IMR-90 (cell line): ENCODE measurements at regions not wholly inside any gene's neighbourhood (a gene's known extent, or its start where the extent isn't known, plus 50 kb on each side); places are given as distances from the start of the nearest gene placed in this dataset.

Experiments used
- MAZ ChIP-seq: IDR thresholded peaks from 2 replicates; pipeline ENCODE4 v1.6.1; 2012; ENCODE audit warnings: low read depth, mild to moderate bottlenecking, low read length, improper control_type of control experiment, moderate library complexity, borderline replicate concordance
- MXI1 ChIP-seq: IDR thresholded peaks from 2 replicates; pipeline ENCODE4 v1.6.1; 2012; ENCODE audit warnings: low read depth, mild to moderate bottlenecking, low read length, moderate library complexity, borderline replicate concordance
- NFE2L2 ChIP-seq: fragments of 150-350 bp; IDR thresholded peaks from 2 replicates; pipeline ENCODE4 v1.6.1; 2016; ENCODE audit warnings: low read depth, mild to moderate bottlenecking, low read length
- SMC3 ChIP-seq: fragments of 150-350 bp; IDR thresholded peaks from 2 replicates; pipeline ENCODE4 v1.6.1; 2016; ENCODE audit warnings: low read depth, mild to moderate bottlenecking, antibody characterized with exemption, low read length, moderate library complexity
- TF ChIP-seq, protein P1 (sequence below): fragments of 150-350 bp; IDR thresholded peaks from 2 replicates; pipeline ENCODE4 v1.6.1; 2017; ENCODE audit warnings: mild to moderate bottlenecking, antibody characterized with exemption, low read length, low read depth
- TF ChIP-seq, protein P2 (sequence below): conservative IDR thresholded peaks from 2 replicates; pipeline ENCODE4 v1.5.1; 2012; ENCODE audit warnings: mild to moderate bottlenecking, low read depth, low read length, improper control_type of control experiment

DNA sequence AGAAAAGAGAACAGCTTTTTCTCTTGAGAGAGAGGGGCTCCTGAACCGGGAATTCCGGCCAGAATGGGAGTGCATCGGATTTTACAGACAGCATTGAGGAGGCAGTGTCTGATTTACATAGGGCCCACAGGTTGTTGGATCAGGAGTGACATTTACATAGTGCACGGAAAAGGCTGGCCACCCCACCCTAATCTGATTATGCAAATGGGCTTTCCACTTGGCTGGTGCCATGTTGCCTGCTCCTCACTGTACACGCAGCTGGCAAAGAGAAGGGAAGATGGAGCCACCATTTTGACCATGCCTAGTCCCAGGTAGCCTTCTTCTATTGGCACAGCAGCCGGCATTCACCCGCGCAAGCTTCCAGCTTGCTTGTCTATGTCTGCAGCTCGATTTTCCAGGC lies 77.5 kb upstream of the FAM171A1 start:
- TF ChIP-seq, protein P1, sequence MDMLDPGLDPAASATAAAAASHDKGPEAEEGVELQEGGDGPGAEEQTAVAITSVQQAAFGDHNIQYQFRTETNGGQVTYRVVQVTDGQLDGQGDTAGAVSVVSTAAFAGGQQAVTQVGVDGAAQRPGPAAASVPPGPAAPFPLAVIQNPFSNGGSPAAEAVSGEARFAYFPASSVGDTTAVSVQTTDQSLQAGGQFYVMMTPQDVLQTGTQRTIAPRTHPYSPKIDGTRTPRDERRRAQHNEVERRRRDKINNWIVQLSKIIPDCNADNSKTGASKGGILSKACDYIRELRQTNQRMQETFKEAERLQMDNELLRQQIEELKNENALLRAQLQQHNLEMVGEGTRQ: no peak
- TF ChIP-seq, protein P2, sequence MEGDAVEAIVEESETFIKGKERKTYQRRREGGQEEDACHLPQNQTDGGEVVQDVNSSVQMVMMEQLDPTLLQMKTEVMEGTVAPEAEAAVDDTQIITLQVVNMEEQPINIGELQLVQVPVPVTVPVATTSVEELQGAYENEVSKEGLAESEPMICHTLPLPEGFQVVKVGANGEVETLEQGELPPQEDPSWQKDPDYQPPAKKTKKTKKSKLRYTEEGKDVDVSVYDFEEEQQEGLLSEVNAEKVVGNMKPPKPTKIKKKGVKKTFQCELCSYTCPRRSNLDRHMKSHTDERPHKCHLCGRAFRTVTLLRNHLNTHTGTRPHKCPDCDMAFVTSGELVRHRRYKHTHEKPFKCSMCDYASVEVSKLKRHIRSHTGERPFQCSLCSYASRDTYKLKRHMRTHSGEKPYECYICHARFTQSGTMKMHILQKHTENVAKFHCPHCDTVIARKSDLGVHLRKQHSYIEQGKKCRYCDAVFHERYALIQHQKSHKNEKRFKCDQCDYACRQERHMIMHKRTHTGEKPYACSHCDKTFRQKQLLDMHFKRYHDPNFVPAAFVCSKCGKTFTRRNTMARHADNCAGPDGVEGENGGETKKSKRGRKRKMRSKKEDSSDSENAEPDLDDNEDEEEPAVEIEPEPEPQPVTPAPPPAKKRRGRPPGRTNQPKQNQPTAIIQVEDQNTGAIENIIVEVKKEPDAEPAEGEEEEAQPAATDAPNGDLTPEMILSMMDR: no peak
- TF ChIP-seq MXI1 (no peak), SMC3 (no peak), NFE2L2 (no peak), MAZ (no peak)
